Activated CD4-positive, alpha-beta memory T cell treated with anti-CD3 and anti-CD28 coated beads, Interleukin-2, amount 10 ng/mL, durations not matched to agents 7 days and 5 days (primary cell): ENCODE measurements at regions not wholly inside any gene's neighbourhood (a gene's known extent, or its start where the extent isn't known, plus 50 kb on each side); places are given as distances from the start of the nearest gene placed in this dataset.
"Not testable (repeated sequence)": the region's sequence is repeated elsewhere in the genome, so short reads cannot be mapped to it uniquely, and the experiment has no call there.

Experiments used
- CTCF ChIA-PET: fragments of 350-600 bp; sonication (Branson Sonifier 250); formaldehyde crosslinking; loops from one replicate; lab custom pipeline; 2021; ENCODE audit warnings: antibody characterized with exemption, inconsistent platforms; lab: Charles Lee
- POLR2A ChIA-PET: fragments of 350-600 bp; sonication (Branson Sonifier 250); formaldehyde crosslinking; loops from one replicate; lab custom pipeline; 2021; ENCODE audit warnings: antibody characterized with exemption; lab: Charles Lee
- DNase-seq: peaks from one replicate; pipeline ENCODE4 v3.0.0-alpha.2; 2020
- H3K27ac Mint-ChIP-seq: one replicate; pipeline ENCODE4 v1.8.0; 2021; ENCODE audit warnings: mild to moderate bottlenecking, mixed read lengths
- H3K27me3 Mint-ChIP-seq: one replicate; pipeline ENCODE4 v1.8.0; 2021; ENCODE audit warnings: mixed read lengths
- H3K36me3 Mint-ChIP-seq: one replicate; pipeline ENCODE4 v1.8.0; 2021; ENCODE audit warnings: low read depth, mixed read lengths
- H3K4me1 Mint-ChIP-seq: one replicate; pipeline ENCODE4 v1.8.0; 2021; ENCODE audit warnings: mixed read lengths
- H3K4me3 Mint-ChIP-seq: one replicate; pipeline ENCODE4 v1.8.0; 2021; ENCODE audit warnings: mild to moderate bottlenecking, mixed read lengths
- H3K9me3 Mint-ChIP-seq: one replicate; pipeline ENCODE4 v1.8.0; 2021; ENCODE audit warnings: mixed read lengths

- H3K4me3 Mint-ChIP-seq, POLR2A ChIA-PET, H3K27ac Mint-ChIP-seq, H3K36me3 Mint-ChIP-seq, H3K4me1 Mint-ChIP-seq, H3K9me3 Mint-ChIP-seq, CTCF ChIA-PET, H3K27me3 Mint-ChIP-seq, DNase-seq: not testable (repeated sequence)
These were observed 157.5 kb downstream of the LEPR start for GRCh38 chr1:65577982-65578381.

DNA sequence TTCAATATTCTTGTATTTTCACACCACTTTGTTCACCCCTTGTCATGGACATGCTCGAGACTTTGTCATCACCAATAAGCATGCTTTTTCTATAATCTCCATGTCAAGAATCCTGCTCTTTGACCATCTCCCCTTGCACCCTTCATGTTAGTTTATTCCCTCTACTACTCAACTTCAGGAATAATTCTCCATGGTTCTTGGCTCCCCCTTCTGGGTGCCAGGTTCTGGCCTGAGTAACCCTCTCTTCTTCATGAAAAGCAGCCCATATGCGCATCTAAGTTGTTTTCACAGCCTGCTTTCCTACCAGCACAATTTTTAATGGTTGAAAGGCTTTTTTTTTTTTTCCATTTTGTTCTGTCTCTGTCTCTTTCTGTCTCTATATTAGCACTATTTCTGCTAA lies 160.7 kb downstream of the LEPR start:
- H3K9me3 Mint-ChIP-seq, result no peaks in the 10 kb centered on the region
- DNase-seq, result no peak
- H3K4me3 Mint-ChIP-seq, result no peak overlapping the region
- H3K27ac Mint-ChIP-seq, result no peak overlapping the region
- POLR2A ChIA-PET, result no interaction called here
- no peaks in the 10 kb centered on the region for H3K4me1 Mint-ChIP-seq
- no peaks in the 10 kb centered on the region for H3K27me3 Mint-ChIP-seq
- no peaks in the 10 kb centered on the region for H3K36me3 Mint-ChIP-seq
- CTCF ChIA-PET, result no interaction called here

GRCh38 chr1:65584399-65584798 lies 163.9 kb downstream of the LEPR start:
- CTCF ChIA-PET, result no interaction called here
- Mint-ChIP-seq H3K27me3 (no peaks in the 10 kb centered on the region), H3K27ac (no peak overlapping the region), H3K9me3 (no peaks in the 10 kb centered on the region), H3K4me1 (no peaks in the 10 kb centered on the region), H3K4me3 (no peak overlapping the region), H3K36me3 (no peaks in the 10 kb centered on the region)
- POLR2A ChIA-PET, result no interaction called here
- no peak for DNase-seq

DNA sequence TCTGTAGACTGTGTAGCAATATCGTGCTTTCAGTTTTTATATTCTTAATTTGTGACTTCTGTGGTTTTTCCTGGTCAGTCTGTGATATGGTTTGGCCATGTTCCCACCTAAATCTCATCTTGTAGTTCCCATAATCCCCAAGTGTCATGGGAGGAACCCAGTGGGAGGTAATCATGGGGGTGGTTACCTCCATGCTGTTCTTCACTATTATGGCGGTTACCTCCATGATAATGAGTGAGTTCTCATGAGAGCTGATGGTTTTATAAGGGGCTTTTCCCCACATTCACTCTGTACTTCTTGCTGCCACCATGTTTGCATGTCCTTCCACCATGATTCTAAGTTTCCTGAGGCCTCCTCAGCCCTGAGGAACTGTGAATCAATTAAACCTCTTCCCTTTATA lies 169.8 kb downstream of the LEPR start:
- no peak overlapping the region for H3K27ac Mint-ChIP-seq
- DNase-seq, result no peak
- H3K9me3 Mint-ChIP-seq, result no peaks in the 10 kb centered on the region
- H3K36me3 Mint-ChIP-seq, result no peaks in the 10 kb centered on the region
- CTCF ChIA-PET, result no interaction called here
- H3K4me1 Mint-ChIP-seq, result no peaks in the 10 kb centered on the region
- peaks cover 3% of the 10 kb centered on the region for H3K27me3 Mint-ChIP-seq
- POLR2A ChIA-PET, result no interaction called here
- no peak overlapping the region for H3K4me3 Mint-ChIP-seq

- no peak overlapping the region for H3K27ac Mint-ChIP-seq
- CTCF ChIA-PET, result no interaction called here
- no peaks in the 10 kb centered on the region for H3K36me3 Mint-ChIP-seq
- H3K4me3 Mint-ChIP-seq, result no peak overlapping the region
- peaks cover 3% of the 10 kb centered on the region for H3K27me3 Mint-ChIP-seq
- POLR2A ChIA-PET, result no interaction called here
- DNase-seq, result no peak
- no peaks in the 10 kb centered on the region for H3K4me1 Mint-ChIP-seq
- no peaks in the 10 kb centered on the region for H3K9me3 Mint-ChIP-seq
These were observed 173.0 kb downstream of the LEPR start for GRCh38 chr1:65593516-65593915.

DNA sequence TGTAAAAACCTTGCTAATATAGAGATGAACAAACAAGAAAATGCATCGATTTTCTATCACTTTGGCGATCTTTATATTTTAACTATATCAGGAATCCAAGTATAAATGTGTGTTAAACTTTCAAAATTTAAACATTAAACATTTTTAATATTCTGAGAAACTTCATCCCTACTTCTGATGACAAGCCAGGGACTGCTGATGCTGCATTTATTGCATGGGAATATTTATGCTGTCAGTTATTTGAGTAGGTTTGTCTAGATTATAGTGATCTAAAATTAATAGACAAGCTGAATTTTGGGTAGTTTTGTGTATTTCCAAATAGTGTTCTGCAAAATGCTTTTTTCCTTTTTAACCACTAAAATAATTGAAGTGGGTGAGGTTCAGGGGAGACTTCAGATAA lies 175.3 kb downstream of the LEPR start:
- no peaks in the 10 kb centered on the region for H3K36me3 Mint-ChIP-seq
- no peaks in the 10 kb centered on the region for H3K4me1 Mint-ChIP-seq
- no peak overlapping the region for H3K4me3 Mint-ChIP-seq
- POLR2A ChIA-PET, result interaction anchor here (1.4 kb wide), 1 partner anchor 56 kb away, joined by 3 read pairs; no protein-coding TSS in a partner anchor
- H3K27me3 Mint-ChIP-seq, result peaks cover 3% of the 10 kb centered on the region
- H3K9me3 Mint-ChIP-seq, result no peaks in the 10 kb centered on the region
- DNase-seq, result no peak
- no peak overlapping the region for H3K27ac Mint-ChIP-seq
- CTCF ChIA-PET, result no interaction called here

DNA sequence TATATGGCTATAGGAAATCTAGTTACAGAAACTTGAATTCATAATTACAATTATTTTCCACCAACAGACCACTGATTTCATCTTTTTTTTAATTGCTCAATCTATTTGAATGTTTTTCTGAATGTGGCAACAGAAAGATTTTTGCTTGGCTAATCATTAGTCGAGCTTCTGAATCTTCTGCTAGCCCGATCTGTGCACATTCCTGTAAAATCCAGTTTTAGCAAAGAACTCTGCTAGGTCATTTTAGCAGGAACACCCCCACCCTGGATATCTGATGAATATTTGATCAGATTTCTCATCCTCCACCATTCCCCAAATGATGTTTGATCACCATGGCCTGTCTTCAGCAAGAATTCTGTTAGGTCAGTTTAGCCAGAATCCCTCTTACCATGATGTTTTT lies 176.3 kb downstream of the LEPR start:
- H3K4me1 Mint-ChIP-seq, result no peaks in the 10 kb centered on the region
- no peak overlapping the region for H3K27ac Mint-ChIP-seq
- no peak overlapping the region for H3K4me3 Mint-ChIP-seq
- POLR2A ChIA-PET, result no interaction called here
- CTCF ChIA-PET, result no interaction called here
- no peak for DNase-seq
- no peaks in the 10 kb centered on the region for H3K27me3 Mint-ChIP-seq
- H3K36me3 Mint-ChIP-seq, result no peaks in the 10 kb centered on the region
- no peaks in the 10 kb centered on the region for H3K9me3 Mint-ChIP-seq

GRCh38 chr1:65605621-65606020 lies 185.2 kb downstream of the LEPR start:
- Mint-ChIP-seq H3K36me3 (no peaks in the 10 kb centered on the region), H3K27me3 (no peaks in the 10 kb centered on the region), H3K9me3 (no peaks in the 10 kb centered on the region), H3K27ac (no peak overlapping the region), H3K4me3 (no peak overlapping the region), H3K4me1 (no peaks in the 10 kb centered on the region)
- CTCF ChIA-PET, result no interaction called here
- POLR2A ChIA-PET, result no interaction called here
- no peak for DNase-seq

DNA sequence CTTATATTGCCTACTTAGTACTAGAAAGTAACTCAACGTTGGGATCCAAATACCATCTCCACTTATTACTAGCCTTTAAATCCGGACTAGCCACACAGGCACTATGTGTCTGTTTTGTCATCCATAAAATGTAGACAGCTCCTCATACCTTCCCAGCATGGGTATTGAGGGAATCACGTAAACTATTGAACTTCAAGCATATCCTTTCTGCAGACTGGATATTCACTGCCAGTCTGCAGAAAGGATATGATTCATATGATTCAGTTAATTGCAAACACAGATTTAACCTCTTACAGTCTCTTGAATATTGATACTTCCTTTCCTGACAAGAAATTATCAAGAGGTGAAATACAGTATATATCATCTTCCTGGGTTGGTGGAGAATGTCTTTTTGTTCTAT lies 186.0 kb downstream of the LEPR start:
- Mint-ChIP-seq H3K9me3 (no peaks in the 10 kb centered on the region), H3K4me1 (no peaks in the 10 kb centered on the region), H3K36me3 (no peaks in the 10 kb centered on the region), H3K27me3 (no peaks in the 10 kb centered on the region), H3K27ac (no peak overlapping the region), H3K4me3 (no peak overlapping the region)
- DNase-seq, result no peak
- ChIA-PET POLR2A (no interaction called here), CTCF (no interaction called here)

- Mint-ChIP-seq H3K9me3 (no peaks in the 10 kb centered on the region), H3K27ac (no peak overlapping the region), H3K27me3 (no peaks in the 10 kb centered on the region), H3K4me1 (no peaks in the 10 kb centered on the region), H3K4me3 (no peak overlapping the region), H3K36me3 (no peaks in the 10 kb centered on the region)
- ChIA-PET POLR2A (no interaction called here), CTCF (no interaction called here)
- no peak for DNase-seq
These were observed 178.8 kb upstream of the PDE4B start for GRCh38 chr1:65613884-65614283.

- Mint-ChIP-seq H3K27me3 (no peaks in the 10 kb centered on the region), H3K27ac (no peak overlapping the region), H3K4me3 (no peak overlapping the region), H3K4me1 (no peaks in the 10 kb centered on the region), H3K9me3 (no peaks in the 10 kb centered on the region), H3K36me3 (no peaks in the 10 kb centered on the region)
- ChIA-PET POLR2A (no interaction called here), CTCF (no interaction called here)
- no peak for DNase-seq
These were observed 176.8 kb upstream of the PDE4B start for GRCh38 chr1:65615859-65616258.

- H3K4me1 Mint-ChIP-seq, POLR2A ChIA-PET, H3K4me3 Mint-ChIP-seq, CTCF ChIA-PET, DNase-seq, H3K36me3 Mint-ChIP-seq, H3K9me3 Mint-ChIP-seq, H3K27ac Mint-ChIP-seq, H3K27me3 Mint-ChIP-seq: not testable (repeated sequence)
These were observed 171.0 kb upstream of the PDE4B start for GRCh38 chr1:65621721-65622120.

GRCh38 chr1:65623895-65624294 lies 168.8 kb upstream of the PDE4B start:
- Mint-ChIP-seq H3K9me3 (no peaks in the 10 kb centered on the region), H3K4me3 (no peak overlapping the region), H3K27ac (no peak overlapping the region), H3K36me3 (no peaks in the 10 kb centered on the region), H3K27me3 (no peaks in the 10 kb centered on the region), H3K4me1 (no peaks in the 10 kb centered on the region)
- ChIA-PET CTCF (no interaction called here), POLR2A (interaction anchor here (0.6 kb wide), 1 partner anchor 21 kb away, joined by 4 read pairs; no protein-coding TSS in a partner anchor)
- DNase-seq, result no peak

DNA sequence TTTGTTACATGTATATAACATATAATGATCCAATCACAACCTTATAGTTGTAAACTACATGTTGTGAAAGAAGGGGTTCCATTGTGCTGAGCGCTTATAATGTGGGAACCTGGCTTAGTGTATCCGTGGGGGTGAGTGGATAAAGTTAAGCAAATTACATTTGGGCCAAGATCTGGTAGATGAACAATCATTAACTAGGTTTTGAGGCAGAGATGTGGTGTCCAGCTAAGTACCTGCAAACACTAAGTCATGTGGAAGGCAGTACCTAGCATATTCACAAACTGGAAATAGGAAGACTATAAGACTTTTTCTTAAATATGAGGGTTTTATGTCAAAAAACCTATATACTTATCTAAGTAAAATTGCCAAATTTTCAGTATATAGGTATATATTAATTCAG lies 167.2 kb upstream of the PDE4B start:
- H3K27ac Mint-ChIP-seq, result no peak overlapping the region
- no peaks in the 10 kb centered on the region for H3K36me3 Mint-ChIP-seq
- ChIA-PET CTCF (no interaction called here), POLR2A (no interaction called here)
- H3K27me3 Mint-ChIP-seq, result no peaks in the 10 kb centered on the region
- no peak overlapping the region for H3K4me3 Mint-ChIP-seq
- no peaks in the 10 kb centered on the region for H3K4me1 Mint-ChIP-seq
- H3K9me3 Mint-ChIP-seq, result no peaks in the 10 kb centered on the region
- no peak for DNase-seq

- Mint-ChIP-seq H3K9me3 (no peaks in the 10 kb centered on the region), H3K27me3 (no peaks in the 10 kb centered on the region), H3K4me1 (no peaks in the 10 kb centered on the region), H3K27ac (no peak overlapping the region), H3K4me3 (no peak overlapping the region), H3K36me3 (no peaks in the 10 kb centered on the region)
- DNase-seq, result no peak
- ChIA-PET CTCF (no interaction called here), POLR2A (interaction anchor here (0.5 kb wide), 1 partner anchor 360 kb away, joined by 3 read pairs; no protein-coding TSS in a partner anchor)
These were observed 166.7 kb upstream of the PDE4B start for GRCh38 chr1:65626003-65626402.
